HG03139 (cell line): ENCODE measurements at regions not wholly inside any gene's neighbourhood (a gene's known extent, or its start where the extent isn't known, plus 50 kb on each side); places are given as distances from the start of the nearest gene placed in this dataset.

ENCODE experiments used
- ATAC-seq: cut with Tn5 transposase; IDR thresholded peaks from one replicate; pipeline ENCODE4 v1.9.1; 2021; ENCODE audit not compliant: unreplicated experiment

DNA sequence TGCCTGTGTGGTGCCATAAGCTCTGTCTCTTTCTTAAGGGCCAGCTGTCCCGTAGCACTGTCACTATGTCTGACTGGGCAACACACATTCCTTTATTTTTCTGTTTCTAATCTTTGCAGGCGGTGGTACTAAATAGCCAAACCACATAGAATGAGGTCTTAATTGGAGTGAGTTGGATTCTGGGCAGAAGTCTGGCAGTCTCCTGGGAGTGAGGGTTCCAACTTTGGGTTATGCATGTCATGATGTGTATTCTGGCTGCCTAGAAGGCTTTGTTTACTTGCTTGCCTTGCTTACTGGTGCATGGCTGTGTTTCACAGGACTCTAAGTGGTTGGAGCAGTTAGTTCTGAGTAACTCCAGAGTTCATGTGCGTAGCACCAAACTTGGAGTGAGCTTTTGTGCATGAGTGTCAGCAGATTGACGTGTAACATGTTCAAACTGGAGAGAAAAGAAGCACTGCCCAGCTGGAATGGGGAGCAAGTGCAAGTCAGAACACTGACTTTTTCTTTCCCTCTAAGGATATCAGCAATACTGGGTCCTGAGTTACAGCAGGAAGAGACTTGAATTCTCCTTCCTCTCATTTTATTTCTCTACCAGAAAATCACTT, 185.8 kb downstream of the PCSK1 start:
- ATAC-seq = no peak

GRCh38 chr5:96245140-96246091, 187.6 kb downstream of the PCSK1 start:
- ATAC-seq = no peak

DNA sequence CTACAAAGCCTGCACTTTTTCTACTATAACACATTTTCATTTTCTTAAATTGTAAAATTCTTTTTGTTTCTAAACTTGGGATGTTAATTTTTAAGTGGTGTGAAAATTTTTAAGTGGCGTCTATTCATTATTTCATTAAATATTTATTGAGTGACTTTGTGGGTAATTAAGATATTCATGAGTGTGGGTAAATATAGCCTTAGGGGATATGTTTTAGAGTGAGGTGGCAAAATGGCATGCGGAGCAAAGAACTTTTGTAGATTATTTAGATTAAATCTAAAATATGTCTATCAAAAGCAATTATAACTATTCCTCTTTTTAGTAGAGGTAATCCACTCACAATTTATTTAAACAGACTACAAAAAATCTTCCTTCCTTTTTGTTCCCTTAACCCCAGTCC, 188.4 kb downstream of the PCSK1 start:
- ATAC-seq = no peak

DNA sequence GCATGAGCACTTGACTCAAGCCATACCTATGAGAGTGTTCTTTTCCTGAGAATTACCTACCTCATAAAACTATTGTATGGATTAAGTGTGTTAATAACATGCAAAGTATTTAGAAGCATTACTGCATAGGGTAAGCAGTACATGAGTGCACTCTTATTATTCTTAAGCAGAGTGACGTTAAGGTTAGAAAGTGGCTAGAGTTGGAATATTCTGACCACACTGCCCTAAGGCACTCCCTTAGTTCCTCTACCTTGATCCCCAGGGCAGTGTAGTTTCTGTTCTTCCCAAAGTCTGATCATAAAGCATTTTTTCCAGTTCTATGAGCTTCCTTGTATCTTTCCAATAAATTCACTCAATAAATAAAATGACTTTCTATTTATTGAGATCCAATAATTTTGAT, 189.2 kb downstream of the PCSK1 start:
- ATAC-seq = no peak

DNA sequence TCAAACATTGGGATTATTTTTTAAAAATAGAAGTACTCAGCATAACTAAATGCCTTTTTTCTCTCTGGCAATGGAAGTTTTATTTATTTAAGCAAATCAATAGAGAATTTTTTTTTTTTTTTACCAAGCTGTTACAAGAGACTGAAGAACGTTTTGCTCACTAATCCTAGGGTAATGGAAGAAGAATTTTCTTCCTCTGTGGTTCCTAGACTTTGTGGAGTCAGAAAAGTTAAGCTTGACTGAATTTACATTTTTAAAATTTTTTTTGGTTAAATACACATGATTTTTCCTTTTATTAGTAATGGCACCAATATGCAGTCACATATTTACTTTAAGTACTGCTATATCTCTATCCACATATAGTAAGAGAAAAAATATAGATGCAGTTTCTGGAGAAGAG, 189.8 kb downstream of the PCSK1 start:
- no peak for ATAC-seq

GRCh38 chr5:96242571-96242970, 190.5 kb downstream of the PCSK1 start:
- no peak for ATAC-seq

GRCh38 chr5:96236831-96237230, 196.2 kb downstream of the PCSK1 start:
- no peak for ATAC-seq

DNA sequence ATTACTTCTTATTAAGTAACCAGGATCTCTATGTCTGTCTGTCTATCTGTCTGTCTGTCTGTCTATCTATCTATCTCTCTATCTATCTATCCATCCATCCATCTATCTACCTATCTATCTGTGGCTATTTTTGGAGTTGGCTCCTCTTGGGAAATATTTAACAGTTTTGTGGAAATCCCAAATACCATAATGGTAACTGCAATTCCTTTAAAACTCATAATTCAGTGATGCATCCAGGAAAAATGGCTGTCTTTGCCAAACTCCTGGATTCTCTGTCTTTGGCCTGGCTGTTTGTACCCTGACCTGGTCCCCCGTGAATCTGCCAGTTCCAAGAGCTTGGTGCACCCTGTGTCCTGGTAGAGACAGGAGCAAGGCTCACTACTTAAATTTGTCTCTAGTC, 197.0 kb downstream of the PCSK1 start:
- ATAC-seq = no peak

- no peak for ATAC-seq
These were observed 197.8 kb downstream of the PCSK1 start for GRCh38 chr5:96235008-96235910.

GRCh38 chr5:96232602-96233001, 200.4 kb downstream of the PCSK1 start:
- ATAC-seq = no peak

DNA sequence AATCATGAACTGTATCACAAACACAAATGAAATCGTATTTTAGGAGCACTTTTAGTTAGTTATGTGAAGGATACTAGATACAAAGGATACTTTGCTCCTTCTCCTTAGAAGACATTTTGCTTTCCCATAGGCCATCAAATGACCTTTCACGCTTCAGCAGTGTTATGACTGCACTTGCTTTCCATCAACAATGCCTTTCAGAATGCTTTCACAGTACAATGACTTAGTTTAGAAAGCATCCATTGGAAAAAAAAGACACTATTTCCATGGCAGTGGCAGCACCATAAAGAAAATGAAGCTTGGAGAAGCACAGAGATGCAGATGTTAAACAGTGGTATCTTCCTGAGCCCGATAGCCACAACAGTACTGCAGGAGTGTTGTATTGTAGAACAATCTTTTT, 203.9 kb downstream of the PCSK1 start:
- no peak for ATAC-seq

GRCh38 chr5:96228408-96228807, 204.6 kb downstream of the PCSK1 start:
- no peak for ATAC-seq

DNA sequence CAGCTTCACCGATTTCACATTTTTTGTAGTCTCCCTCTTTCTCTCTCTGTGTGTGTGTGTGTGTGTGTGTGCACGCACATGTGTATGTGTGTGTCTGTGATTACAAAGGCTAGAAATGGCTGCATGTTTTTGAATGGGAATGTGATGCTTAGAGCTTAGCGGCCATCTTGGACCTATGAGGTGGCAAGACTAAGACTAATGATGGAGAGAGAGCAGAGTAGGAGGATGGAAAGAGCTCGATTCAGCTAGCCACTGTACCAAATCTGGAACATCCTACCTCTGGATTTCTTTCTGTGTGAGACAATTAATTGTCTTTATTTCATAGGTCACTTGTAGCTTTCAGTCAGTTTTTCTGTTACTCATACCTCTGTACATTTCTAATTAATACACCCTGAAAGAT, 205.1 kb downstream of the PCSK1 start:
- ATAC-seq = no peak

GRCh38 chr5:96226941-96227552, 206.0 kb downstream of the PCSK1 start:
- ATAC-seq = no peak

- no peak for ATAC-seq
These were observed 210.9 kb downstream of the PCSK1 start for GRCh38 chr5:96222129-96222528.

GRCh38 chr5:96220610-96221390, 212.2 kb downstream of the PCSK1 start:
- ATAC-seq = no peak

GRCh38 chr5:96219580-96220281, 213.3 kb downstream of the PCSK1 start:
- ATAC-seq = no peak

DNA sequence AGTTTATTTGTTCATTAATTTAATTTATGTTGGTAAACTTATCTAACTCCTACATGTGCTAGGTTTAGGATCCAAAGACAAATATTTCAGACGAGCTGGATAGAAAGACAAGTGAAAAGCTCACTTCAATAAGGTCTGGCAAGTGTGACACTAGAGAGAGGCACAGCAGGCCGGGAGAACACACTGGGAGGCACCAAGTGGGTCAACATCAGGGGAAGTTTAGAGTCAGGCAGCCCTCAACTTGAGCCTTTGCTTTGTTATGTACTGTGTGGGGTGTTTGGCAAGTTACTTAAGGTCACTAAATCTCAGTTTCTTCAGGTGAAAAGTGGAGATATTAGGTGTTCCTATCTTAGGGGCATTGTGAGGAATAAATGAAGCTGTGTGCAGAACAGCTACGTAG, 214.4 kb downstream of the PCSK1 start:
- no peak for ATAC-seq

- ATAC-seq = no peak
These were observed 218.4 kb downstream of the PCSK1 start for GRCh38 chr5:96214442-96215197.
